ENCODE measurements at regions not wholly inside any gene's neighbourhood (a gene's known extent, or its start where the extent isn't known, plus 50 kb on each side); places are given as distances from the start of the nearest gene placed in this dataset.

GRCh38 chr6:43852350-43852864 is 82.4 kb downstream of the VEGFA start:
- Histone ChIP-seq H3K9me2 (ENCODE audit: insufficient read depth) (no peaks in the 10 kb centered on the region), H3K27me3 (ENCODE audit: insufficient read depth, low read length) (no peaks in the 10 kb centered on the region), H3K4me2 (ENCODE audit: low read length) (no peak overlapping the region), H3K79me2 (ENCODE audit: insufficient read depth, low read length) (no peaks in the 10 kb centered on the region), H2AFZ (ENCODE audit: low read depth, low read length, poor library complexity, severe bottlenecking) (no peak overlapping the region), H3K4me1 (ENCODE audit: control insufficient read depth in 1 of 2, insufficient read depth in 2 of 2, low read length in 2 of 2) (no peaks in the 10 kb centered on the region), H3K4me3 (replicated peaks in 1 of 2; ENCODE audit: low read depth in 1 of 2, low read length in 2 of 2) (no peak overlapping the region), H3K9ac (ENCODE audit: low read length) (no peak overlapping the region), H3K9me3 (ENCODE audit: control insufficient read depth in 1 of 2, insufficient read depth in 1 of 2, low read depth in 1 of 2, low read length in 2 of 2) (no peaks in the 10 kb centered on the region), H3K27ac (ENCODE audit: low read depth, low read length) (no peak overlapping the region), H4K20me1 (ENCODE audit: insufficient read depth) (no peaks in the 10 kb centered on the region), H3K36me3 (ENCODE audit: control insufficient read depth in 1 of 2, insufficient read depth in 2 of 2, low read length in 2 of 2) (no peaks in the 10 kb centered on the region)
- BruUV-seq (replicated peaks), result no TSS peak
- DNase-seq (ENCODE audit: low read depth, low spot score) (no peak), ATAC-seq (no peak)
- ChIA-PET POLR2A (no interaction called here), RAD21 (ENCODE audit: low non-redundant PET in 1 of 2, low total read pairs in 2 of 2, uncharacterized antibody in 2 of 2, unreplicated experiment in 2 of 2) (no interaction called here), CTCF (no interaction called here)
- intact Hi-C loops (cut with micrococcal nuclease), result loop anchor here (10.0 kb wide), 1 partner anchor 152 kb away; no protein-coding TSS in a partner anchor
- no peak for TF ChIP-seq JUND (IDR thresholded peaks at IDR 0.05)
- no peak for TF ChIP-seq ZBTB33 (IDR thresholded peaks at IDR 0.05; ENCODE audit: extremely low read depth, insufficient replicate concordance, low read length)
- TF ChIP-seq CBX3 (IDR thresholded peaks at IDR 0.05; ENCODE audit: low read depth), result no peak
- TF ChIP-seq RAD21 (IDR thresholded peaks at IDR 0.05; ENCODE audit: low read depth), result no peak
- no peak for TF ChIP-seq POLR2A (IDR thresholded peaks at IDR 0.05; ENCODE audit: borderline replicate concordance, extremely low read depth, insufficient read depth, insufficient read length)
- TF ChIP-seq CEBPB (IDR thresholded peaks at IDR 0.05; ENCODE audit: low read depth), result no peak

- no peak overlapping the region for H3K4me3 ChIP-seq (replicated peaks in 1 of 2; ENCODE audit: low read depth in 1 of 2, low read length in 2 of 2)
- H3K79me2 ChIP-seq (ENCODE audit: insufficient read depth, low read length), result no peaks in the 10 kb centered on the region
- ATAC-seq (no peak), DNase-seq (ENCODE audit: low read depth, low spot score) (no peak)
- H3K4me1 ChIP-seq (ENCODE audit: control insufficient read depth in 1 of 2, insufficient read depth in 2 of 2, low read length in 2 of 2), result no peaks in the 10 kb centered on the region
- no peak overlapping the region for H3K4me2 ChIP-seq (ENCODE audit: low read length)
- ChIA-PET POLR2A (no interaction called here), RAD21 (ENCODE audit: low non-redundant PET in 1 of 2, low total read pairs in 2 of 2, uncharacterized antibody in 2 of 2, unreplicated experiment in 2 of 2) (no interaction called here), CTCF (interaction anchor here (1.4 kb wide), 1 partner anchor 10 kb away, joined by 3 read pairs; no protein-coding TSS in a partner anchor)
- H3K27me3 ChIP-seq (ENCODE audit: insufficient read depth, low read length), result no peaks in the 10 kb centered on the region
- H3K27ac ChIP-seq (ENCODE audit: low read depth, low read length), result no peak overlapping the region
- no peaks in the 10 kb centered on the region for H4K20me1 ChIP-seq (ENCODE audit: insufficient read depth)
- H2AFZ ChIP-seq (ENCODE audit: low read depth, low read length, poor library complexity, severe bottlenecking), result no peak overlapping the region
- H3K9me2 ChIP-seq (ENCODE audit: insufficient read depth), result no peaks in the 10 kb centered on the region
- intact Hi-C loops (cut with micrococcal nuclease), result loop anchor here (10.0 kb wide), 1 partner anchor 153 kb away; no protein-coding TSS in a partner anchor
- TF ChIP-seq SRF (IDR thresholded peaks at IDR 0.05; ENCODE audit: low read depth) (no peak), SP1 (IDR thresholded peaks at IDR 0.05; ENCODE audit: low read depth) (no peak), CTCF (IDR thresholded peaks at IDR 0.05 in 2 of 3, conservative IDR thresholded peaks at IDR 0.05 in 1 of 3; ENCODE audit: borderline replicate concordance in 1 of 3, insufficient read depth in 1 of 3, low read depth in 2 of 3, low read length in 2 of 3) (no peak), ZFX (IDR thresholded peaks at IDR 0.05) (no peak), RAD21 (IDR thresholded peaks at IDR 0.05; ENCODE audit: low read depth) (no peak)
- no peak overlapping the region for H3K9ac ChIP-seq (ENCODE audit: low read length)
- BruUV-seq (replicated peaks), result no TSS peak
- no peaks in the 10 kb centered on the region for H3K9me3 ChIP-seq (ENCODE audit: control insufficient read depth in 1 of 2, insufficient read depth in 1 of 2, low read depth in 1 of 2, low read length in 2 of 2)
- H3K36me3 ChIP-seq (ENCODE audit: control insufficient read depth in 1 of 2, insufficient read depth in 2 of 2, low read length in 2 of 2), result no peaks in the 10 kb centered on the region
These were observed 81.3 kb downstream of the VEGFA start for GRCh38 chr6:43851204-43851865.

All from HCT116 (cell line).